Adipocyte (in vitro differentiated cells): ENCODE measurements at regions not wholly inside any gene's neighbourhood (a gene's known extent, or its start where the extent isn't known, plus 50 kb on each side); places are given as distances from the start of the nearest gene placed in this dataset.

Experiments used
- DNase-seq: peaks from one replicate; pipeline ENCODE4 v3.0.0-alpha.2; 2015; ENCODE audit warnings: low read depth
- H3K27me3 ChIP-seq: replicated peaks from 2 replicates; pipeline ENCODE4 v1.7.0; 2013; ENCODE audit warnings: mild to moderate bottlenecking, low read length, moderate library complexity; ENCODE audit not compliant: control insufficient read depth, insufficient read depth
- H3K36me3 ChIP-seq: 2 replicates; pipeline ENCODE4 v1.7.0; 2013; ENCODE audit warnings: low read length, mild to moderate bottlenecking, moderate library complexity; ENCODE audit not compliant: control insufficient read depth, insufficient read depth, severe bottlenecking
- H3K4me1 ChIP-seq: 2 replicates; pipeline ENCODE4 v1.7.0; 2013; ENCODE audit warnings: mild to moderate bottlenecking, low read length, moderate library complexity; ENCODE audit not compliant: control insufficient read depth, insufficient read depth
- H3K4me3 ChIP-seq: 2 replicates; pipeline ENCODE4 v1.7.0; 2013; ENCODE audit warnings: mild to moderate bottlenecking, low read length, moderate library complexity
- H3K9ac ChIP-seq: 2 replicates; pipeline ENCODE4 v1.7.0; 2013; ENCODE audit warnings: mild to moderate bottlenecking, low read length, moderate library complexity
- H3K9me3 ChIP-seq: 2 replicates; pipeline ENCODE4 v1.7.0; 2013; ENCODE audit warnings: mild to moderate bottlenecking, low read length, moderate library complexity; ENCODE audit not compliant: control insufficient read depth

DNA sequence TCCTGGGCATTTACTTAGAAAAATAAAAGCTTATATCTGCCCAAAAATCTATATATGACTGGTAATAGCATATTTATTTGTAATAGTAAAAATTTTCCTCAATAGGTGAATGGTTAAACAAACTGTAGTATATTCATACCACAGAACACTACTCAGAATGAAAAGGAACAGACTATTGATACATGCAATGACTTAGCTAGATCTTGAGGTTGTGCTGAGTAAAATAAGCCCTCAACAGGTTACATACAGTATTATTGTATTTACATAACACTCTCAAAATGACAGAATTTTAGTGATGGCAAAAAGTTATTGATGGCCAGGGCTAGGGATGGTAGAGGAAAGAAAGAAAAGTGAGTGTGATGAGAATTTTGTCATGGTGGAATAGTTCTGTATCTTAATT, 178.4 kb downstream of the BMP4 start:
- Histone ChIP-seq H3K27me3 (no peaks in the 10 kb centered on the region), H3K36me3 (no peaks in the 10 kb centered on the region), H3K9ac (no peak overlapping the region), H3K4me3 (no peak overlapping the region), H3K9me3 (no peaks in the 10 kb centered on the region), H3K4me1 (no peaks in the 10 kb centered on the region)
- no peak for DNase-seq

DNA sequence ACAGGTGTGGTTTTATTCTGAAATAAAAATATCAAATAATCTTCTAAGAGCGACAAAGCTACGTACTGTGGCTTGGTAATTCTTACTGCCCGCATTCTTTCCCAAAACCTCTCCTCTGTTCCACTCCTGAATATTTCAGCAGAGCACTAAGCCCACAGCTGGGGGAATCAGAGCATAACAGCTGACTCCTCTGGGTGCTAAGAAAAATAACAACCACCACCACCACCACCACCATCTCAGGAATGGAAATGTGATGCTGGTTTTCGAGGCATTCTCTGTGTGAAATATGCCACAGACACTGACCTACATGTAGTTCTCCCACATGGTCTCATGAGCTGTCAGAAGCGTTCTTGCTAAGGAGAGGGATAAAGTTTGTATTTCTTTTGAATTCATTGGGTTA, 183.7 kb downstream of the BMP4 start:
- no peaks in the 10 kb centered on the region for H3K36me3 ChIP-seq
- H3K4me1 ChIP-seq = no peaks in the 10 kb centered on the region
- no peaks in the 10 kb centered on the region for H3K9me3 ChIP-seq
- no peak for DNase-seq
- H3K4me3 ChIP-seq = no peak overlapping the region
- peaks cover 6% of the 10 kb centered on the region for H3K27me3 ChIP-seq
- H3K9ac ChIP-seq = no peak overlapping the region

DNA sequence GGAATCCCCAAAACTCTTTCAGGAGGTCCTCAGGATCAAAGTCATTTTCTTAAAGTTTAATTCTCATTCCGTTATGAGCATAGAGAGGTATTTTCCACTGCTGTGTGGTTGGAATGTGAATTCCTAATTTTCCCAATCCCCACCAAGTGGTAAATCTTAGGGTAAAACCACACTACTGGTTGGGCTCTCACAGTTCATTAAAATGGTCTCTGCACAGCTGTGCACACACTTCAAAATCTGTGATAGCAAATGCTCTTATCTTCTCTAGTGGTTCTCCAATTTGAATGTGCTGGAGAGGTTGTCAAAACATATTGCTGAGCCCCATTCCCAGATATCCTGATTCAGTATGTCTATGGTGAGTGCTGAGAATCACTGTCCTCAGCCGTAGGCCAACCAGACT, 189.1 kb downstream of the BMP4 start:
- peaks cover 6% of the 10 kb centered on the region for H3K27me3 ChIP-seq
- no peaks in the 10 kb centered on the region for H3K36me3 ChIP-seq
- no peak overlapping the region for H3K9ac ChIP-seq
- no peaks in the 10 kb centered on the region for H3K4me1 ChIP-seq
- no peak for DNase-seq
- H3K4me3 ChIP-seq = no peak overlapping the region
- no peaks in the 10 kb centered on the region for H3K9me3 ChIP-seq

DNA sequence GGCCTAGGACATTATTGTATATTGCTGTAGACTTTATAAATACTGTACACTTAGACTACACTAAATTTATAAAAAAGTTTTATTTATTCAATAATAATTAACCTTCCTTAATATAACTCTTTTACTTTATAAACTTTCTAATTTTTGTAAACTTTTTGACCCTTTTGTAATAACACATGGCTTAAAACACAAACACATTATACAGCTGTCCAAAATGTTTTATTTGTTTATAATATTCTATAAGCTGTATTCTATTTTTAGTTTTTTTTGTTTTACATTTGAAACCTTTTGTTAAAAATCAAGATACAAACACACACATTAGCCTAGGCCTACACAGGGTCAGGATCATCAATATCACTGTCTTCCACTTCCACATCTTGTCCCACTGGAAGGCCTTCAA, 190.0 kb downstream of the BMP4 start:
- DNase-seq = no peak
- Histone ChIP-seq H3K27me3 (peaks cover 6% of the 10 kb centered on the region), H3K9me3 (peaks cover 9% of the 10 kb centered on the region), H3K4me1 (no peaks in the 10 kb centered on the region), H3K36me3 (no peaks in the 10 kb centered on the region), H3K4me3 (no peak overlapping the region), H3K9ac (no peak overlapping the region)

DNA sequence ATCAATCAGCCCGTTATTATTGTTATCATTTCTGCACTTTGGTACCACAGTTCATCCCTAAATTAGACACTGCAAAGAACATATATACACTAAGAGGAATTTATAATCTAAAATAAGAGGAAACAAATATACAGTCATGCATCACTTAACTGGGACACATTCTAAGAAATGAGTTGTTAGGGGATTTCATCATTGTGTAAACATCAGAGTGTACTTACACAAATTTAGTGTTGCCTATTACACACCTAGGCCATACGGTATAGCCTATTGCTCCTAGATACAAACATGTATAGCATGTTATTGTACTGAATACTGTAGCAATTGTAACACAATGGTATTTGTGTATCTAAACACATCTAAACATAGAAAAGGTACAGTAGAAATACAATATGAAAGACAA, 190.5 kb downstream of the BMP4 start:
- Histone ChIP-seq H3K36me3 (no peaks in the 10 kb centered on the region), H3K9me3 (peaks cover 13% of the 10 kb centered on the region), H3K4me1 (no peaks in the 10 kb centered on the region), H3K4me3 (no peak overlapping the region), H3K27me3 (peaks cover 6% of the 10 kb centered on the region), H3K9ac (no peak overlapping the region)
- no peak for DNase-seq

DNA sequence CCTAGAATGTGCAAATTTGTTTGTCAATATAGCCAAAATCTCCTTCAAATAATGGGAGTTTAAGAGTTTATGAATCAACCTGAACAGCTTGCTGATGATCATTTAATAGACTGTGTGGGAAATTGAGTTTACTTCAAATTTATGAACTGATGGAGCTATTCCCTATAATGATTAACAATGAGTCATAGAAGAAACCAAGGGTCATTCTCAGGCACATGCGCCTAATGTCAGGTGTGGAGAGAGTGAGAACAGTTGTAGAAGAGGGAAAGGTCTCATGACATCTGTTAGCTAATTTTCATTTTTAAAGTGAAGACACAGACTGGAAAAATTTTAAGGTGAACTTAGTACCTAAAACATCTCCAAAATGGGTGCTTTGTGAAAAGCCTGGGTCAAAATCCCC, 191.8 kb downstream of the BMP4 start:
- no peaks in the 10 kb centered on the region for H3K4me1 ChIP-seq
- no peaks in the 10 kb centered on the region for H3K36me3 ChIP-seq
- no peak for DNase-seq
- H3K9ac ChIP-seq = no peak overlapping the region
- H3K4me3 ChIP-seq = no peak overlapping the region
- peaks cover 13% of the 10 kb centered on the region for H3K9me3 ChIP-seq
- H3K27me3 ChIP-seq = peaks cover under 1% of the 10 kb centered on the region

DNA sequence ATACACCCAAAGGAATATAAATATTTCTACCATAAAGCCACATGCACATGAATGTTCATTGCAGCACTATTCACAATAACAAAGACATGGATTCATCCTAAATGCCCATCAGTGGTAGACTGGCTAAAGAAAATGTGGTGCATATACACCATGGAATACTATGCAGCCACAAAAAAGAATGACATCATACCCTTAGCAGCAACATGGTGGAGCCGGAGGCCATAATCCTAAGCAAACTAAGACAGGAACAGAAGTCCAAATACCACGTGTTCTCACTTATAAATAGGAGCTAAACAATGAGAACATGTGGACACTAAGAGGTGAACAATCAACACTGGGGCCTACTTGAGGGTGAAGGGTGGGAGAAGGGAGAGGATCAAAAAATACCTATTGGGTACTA, 198.5 kb downstream of the BMP4 start:
- H3K27me3 ChIP-seq = no peaks in the 10 kb centered on the region
- DNase-seq = no peak
- H3K9me3 ChIP-seq = peaks cover 25% of the 10 kb centered on the region
- no peak overlapping the region for H3K9ac ChIP-seq
- no peaks in the 10 kb centered on the region for H3K4me1 ChIP-seq
- H3K4me3 ChIP-seq = no peak overlapping the region
- no peaks in the 10 kb centered on the region for H3K36me3 ChIP-seq

DNA sequence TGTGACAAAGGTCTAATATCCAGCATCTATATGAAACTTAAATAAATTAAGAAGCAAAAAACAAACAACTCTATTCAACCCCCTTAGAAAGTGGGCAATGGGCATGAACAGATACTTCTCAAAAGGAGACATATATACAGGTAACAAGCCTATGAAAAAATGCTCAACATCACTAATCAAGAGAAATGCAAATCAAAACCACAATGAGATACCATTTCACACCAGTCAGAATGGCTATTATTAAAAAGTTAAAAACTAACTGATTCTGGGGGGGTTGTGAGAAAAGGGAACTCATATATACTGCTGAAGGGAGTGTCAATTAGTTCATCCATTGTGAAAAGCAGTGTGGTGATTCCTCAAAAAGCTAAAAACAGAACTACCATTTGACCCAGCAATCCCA, 198.9 kb downstream of the BMP4 start:
- H3K27me3 ChIP-seq = no peaks in the 10 kb centered on the region
- H3K9ac ChIP-seq = no peak overlapping the region
- no peak overlapping the region for H3K4me3 ChIP-seq
- peaks cover 27% of the 10 kb centered on the region for H3K9me3 ChIP-seq
- no peak for DNase-seq
- no peaks in the 10 kb centered on the region for H3K36me3 ChIP-seq
- H3K4me1 ChIP-seq = no peaks in the 10 kb centered on the region

DNA sequence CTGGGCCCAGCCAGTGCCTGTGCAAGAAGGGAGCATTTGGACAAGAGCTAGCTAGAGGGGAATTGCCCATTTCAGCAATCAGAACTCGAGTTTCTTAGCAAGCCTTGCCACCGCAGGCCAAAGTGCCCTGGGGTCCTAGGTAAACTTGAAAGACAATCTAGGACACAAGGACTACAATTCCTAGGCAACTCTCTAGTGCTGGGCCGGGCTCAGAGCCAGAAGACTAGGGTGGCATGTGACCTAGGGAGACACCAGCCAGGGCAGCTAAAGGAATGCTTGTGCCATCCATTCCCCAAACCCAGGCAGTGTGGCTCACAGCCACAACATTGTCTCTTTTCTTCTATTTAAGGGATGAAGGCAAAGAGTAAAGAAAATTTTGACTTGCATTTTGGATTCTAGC, 205.0 kb downstream of the BMP4 start:
- Histone ChIP-seq H3K27me3 (no peaks in the 10 kb centered on the region), H3K36me3 (no peaks in the 10 kb centered on the region), H3K9me3 (peaks cover 8% of the 10 kb centered on the region), H3K4me1 (no peaks in the 10 kb centered on the region), H3K4me3 (no peak overlapping the region), H3K9ac (no peak overlapping the region)
- DNase-seq = no peak

DNA sequence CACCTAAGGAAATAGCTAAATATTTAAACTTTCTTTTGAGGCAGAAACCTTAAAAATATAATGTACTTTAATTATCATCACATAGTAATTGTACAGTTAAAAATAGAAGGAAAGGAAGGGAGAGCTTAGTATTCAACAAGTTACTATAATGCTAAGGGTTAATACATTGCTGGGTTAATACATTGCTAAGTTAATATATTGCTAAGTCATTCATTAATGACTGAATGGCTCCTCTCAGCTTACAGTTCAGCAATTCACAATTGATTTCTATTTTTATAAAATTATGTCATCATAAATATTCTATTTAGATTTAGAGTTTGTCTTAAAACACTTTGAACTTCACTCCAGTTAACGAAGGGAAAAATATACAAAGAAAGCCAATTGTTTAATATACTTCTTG, 207.9 kb downstream of the BMP4 start:
- no peak for DNase-seq
- Histone ChIP-seq H3K4me3 (no peak overlapping the region), H3K9me3 (peaks cover 9% of the 10 kb centered on the region), H3K4me1 (no peaks in the 10 kb centered on the region), H3K9ac (no peak overlapping the region), H3K27me3 (no peaks in the 10 kb centered on the region), H3K36me3 (no peaks in the 10 kb centered on the region)

DNA sequence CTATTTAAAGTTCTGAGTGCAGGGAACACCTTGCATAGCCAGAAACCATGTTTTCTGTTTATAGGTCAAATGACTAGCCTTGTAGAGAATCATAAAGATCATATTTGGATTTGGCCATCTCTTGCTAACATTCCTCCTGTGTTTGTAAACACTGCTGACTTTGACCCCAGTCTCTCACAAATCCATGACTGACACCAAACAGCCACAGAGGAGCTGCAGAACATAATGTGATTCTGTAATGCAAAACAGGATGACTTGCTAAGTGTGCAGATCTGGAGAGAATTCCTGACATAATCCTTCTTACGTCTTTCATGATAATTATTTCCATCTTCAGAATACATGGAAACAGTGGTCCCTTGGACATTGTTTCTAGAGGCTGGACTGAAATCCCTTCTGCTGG, 211.8 kb downstream of the BMP4 start:
- H3K9me3 ChIP-seq = peaks cover 3% of the 10 kb centered on the region
- H3K4me3 ChIP-seq = no peak overlapping the region
- H3K4me1 ChIP-seq = no peaks in the 10 kb centered on the region
- no peak for DNase-seq
- no peaks in the 10 kb centered on the region for H3K36me3 ChIP-seq
- no peaks in the 10 kb centered on the region for H3K27me3 ChIP-seq
- no peak overlapping the region for H3K9ac ChIP-seq

DNA sequence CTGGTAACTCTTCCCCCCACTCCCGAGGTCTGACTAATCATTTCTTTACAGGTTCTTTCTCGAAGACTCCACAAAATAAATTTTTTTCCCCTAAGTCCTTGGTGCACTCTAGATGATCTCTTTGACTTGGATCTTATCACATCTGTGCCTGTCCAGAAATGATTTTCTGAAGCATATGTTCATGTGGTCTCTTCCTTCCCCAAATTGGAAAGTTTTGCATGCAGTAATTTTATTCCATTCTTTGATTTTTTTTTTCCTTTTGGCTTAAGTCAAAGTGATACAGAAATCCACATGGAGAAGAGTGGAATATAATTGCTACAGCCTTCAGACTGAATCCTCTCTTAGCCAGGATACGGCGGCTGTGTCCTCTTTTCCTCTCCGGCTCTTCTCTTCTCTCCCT, 213.3 kb downstream of the BMP4 start:
- no peak for DNase-seq
- Histone ChIP-seq H3K9me3 (peaks cover 3% of the 10 kb centered on the region), H3K9ac (no peak overlapping the region), H3K36me3 (no peaks in the 10 kb centered on the region), H3K4me3 (no peak overlapping the region), H3K27me3 (no peaks in the 10 kb centered on the region), H3K4me1 (no peaks in the 10 kb centered on the region)
